ENCODE measurements at regions not wholly inside any gene's neighbourhood (a gene's known extent, or its start where the extent isn't known, plus 50 kb on each side); places are given as distances from the start of the nearest gene placed in this dataset.

DNA sequence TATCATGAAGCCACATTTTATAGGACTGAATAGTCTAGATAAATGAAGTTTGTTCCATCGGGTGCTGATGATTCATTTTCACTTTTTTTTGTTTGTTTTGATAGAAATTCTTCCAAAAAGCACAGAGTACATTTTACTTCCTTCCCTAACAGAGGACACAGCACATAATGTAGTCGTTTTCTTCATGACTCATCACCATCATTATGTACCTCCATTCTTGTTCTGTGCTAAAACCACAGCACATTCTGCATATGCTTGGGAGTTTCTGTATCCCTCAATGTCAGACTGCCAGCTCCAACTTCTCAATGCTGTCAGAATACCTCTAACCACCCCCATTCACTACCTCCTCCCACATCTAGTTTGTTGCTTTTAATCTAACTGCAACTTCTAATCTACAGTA is 1004.9 kb upstream of the ADGRB3 start:
- TF ChIP-seq, protein P1, sequence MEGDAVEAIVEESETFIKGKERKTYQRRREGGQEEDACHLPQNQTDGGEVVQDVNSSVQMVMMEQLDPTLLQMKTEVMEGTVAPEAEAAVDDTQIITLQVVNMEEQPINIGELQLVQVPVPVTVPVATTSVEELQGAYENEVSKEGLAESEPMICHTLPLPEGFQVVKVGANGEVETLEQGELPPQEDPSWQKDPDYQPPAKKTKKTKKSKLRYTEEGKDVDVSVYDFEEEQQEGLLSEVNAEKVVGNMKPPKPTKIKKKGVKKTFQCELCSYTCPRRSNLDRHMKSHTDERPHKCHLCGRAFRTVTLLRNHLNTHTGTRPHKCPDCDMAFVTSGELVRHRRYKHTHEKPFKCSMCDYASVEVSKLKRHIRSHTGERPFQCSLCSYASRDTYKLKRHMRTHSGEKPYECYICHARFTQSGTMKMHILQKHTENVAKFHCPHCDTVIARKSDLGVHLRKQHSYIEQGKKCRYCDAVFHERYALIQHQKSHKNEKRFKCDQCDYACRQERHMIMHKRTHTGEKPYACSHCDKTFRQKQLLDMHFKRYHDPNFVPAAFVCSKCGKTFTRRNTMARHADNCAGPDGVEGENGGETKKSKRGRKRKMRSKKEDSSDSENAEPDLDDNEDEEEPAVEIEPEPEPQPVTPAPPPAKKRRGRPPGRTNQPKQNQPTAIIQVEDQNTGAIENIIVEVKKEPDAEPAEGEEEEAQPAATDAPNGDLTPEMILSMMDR (IDR thresholded peaks at IDR 0.05; ENCODE audit: insufficient read depth, missing control alignments) = no peak
- DNase-seq (ENCODE audit: insufficient read length, low spot score) (no peak), FAIRE-seq (peak; percentile 46)

GRCh38 chr6:67629258-67629657 is 1005.8 kb upstream of the ADGRB3 start:
- DNase-seq (ENCODE audit: insufficient read length, low spot score) (no peak), FAIRE-seq (no peak)
- TF ChIP-seq, protein P1 (IDR thresholded peaks at IDR 0.05; ENCODE audit: insufficient read depth, missing control alignments) = no peak

DNA sequence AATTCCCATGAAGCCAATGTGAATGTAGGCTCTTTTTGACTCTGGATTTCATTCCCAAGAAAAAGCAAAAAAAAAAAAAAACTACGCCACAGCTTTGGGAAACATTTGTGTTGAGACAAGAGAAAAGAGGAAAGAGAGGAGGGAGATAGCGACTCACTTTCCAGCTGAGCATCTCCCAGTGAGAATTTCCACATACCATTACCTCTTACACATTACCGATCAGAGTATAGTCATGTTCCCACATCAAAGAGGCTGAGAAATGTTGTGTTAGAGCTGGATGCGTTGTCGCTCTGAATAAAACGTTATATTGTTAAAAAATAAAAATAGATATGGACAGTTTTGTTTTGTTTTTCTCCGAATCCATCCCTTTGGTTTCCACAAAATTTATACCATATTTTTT is 1019.3 kb upstream of the ADGRB3 start:
- TF ChIP-seq, protein P1 (IDR thresholded peaks at IDR 0.05; ENCODE audit: insufficient read depth, missing control alignments) = no peak
- FAIRE-seq (no peak), DNase-seq (ENCODE audit: insufficient read length, low spot score) (no peak)

- no peak for FAIRE-seq
- TF ChIP-seq, protein P1 (IDR thresholded peaks at IDR 0.05; ENCODE audit: insufficient read depth, missing control alignments) = no peak
- DNase-seq (ENCODE audit: insufficient read length, low spot score) = no peak
Observed at GRCh38 chr6:67608099-67608749, 1026.9 kb upstream of the ADGRB3 start.

GRCh38 chr6:67606906-67607828 is 1027.9 kb upstream of the ADGRB3 start:
- FAIRE-seq = peak; percentile 93
- TF ChIP-seq, protein P1 (IDR thresholded peaks at IDR 0.05; ENCODE audit: insufficient read depth, missing control alignments) = no peak
- DNase-seq (ENCODE audit: insufficient read length, low spot score) = no peak

GRCh38 chr6:67594366-67594765 is 1040.7 kb upstream of the ADGRB3 start:
- TF ChIP-seq, protein P1 (IDR thresholded peaks at IDR 0.05; ENCODE audit: insufficient read depth, missing control alignments) = no peak
- DNase-seq (ENCODE audit: insufficient read length, low spot score) (no peak), FAIRE-seq (peak; percentile 44)

DNA sequence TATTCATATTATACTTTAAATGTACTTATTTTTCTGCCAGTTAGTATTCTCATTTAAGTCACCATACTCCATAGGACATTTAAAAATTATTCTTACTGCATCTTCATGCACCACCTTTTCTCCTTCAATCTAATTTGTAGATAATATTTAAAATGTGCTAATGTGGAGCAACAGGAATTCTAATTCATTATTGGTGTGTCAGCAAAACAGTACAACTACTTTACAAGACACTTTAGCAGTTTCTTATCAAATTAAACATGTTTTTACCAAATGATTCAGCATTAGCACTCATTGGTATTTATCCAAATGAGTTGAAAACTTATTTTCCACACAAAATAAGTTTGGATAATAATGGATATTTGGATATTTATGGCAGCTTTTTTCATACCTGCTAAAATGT is 1041.8 kb upstream of the ADGRB3 start:
- DNase-seq (ENCODE audit: insufficient read length, low spot score) = no peak
- TF ChIP-seq, protein P1 (IDR thresholded peaks at IDR 0.05; ENCODE audit: insufficient read depth, missing control alignments) = no peak
- no peak for FAIRE-seq
